ENCODE measurements at regions not wholly inside any gene's neighbourhood (a gene's known extent, or its start where the extent isn't known, plus 50 kb on each side); places are given as distances from the start of the nearest gene placed in this dataset.

DNA sequence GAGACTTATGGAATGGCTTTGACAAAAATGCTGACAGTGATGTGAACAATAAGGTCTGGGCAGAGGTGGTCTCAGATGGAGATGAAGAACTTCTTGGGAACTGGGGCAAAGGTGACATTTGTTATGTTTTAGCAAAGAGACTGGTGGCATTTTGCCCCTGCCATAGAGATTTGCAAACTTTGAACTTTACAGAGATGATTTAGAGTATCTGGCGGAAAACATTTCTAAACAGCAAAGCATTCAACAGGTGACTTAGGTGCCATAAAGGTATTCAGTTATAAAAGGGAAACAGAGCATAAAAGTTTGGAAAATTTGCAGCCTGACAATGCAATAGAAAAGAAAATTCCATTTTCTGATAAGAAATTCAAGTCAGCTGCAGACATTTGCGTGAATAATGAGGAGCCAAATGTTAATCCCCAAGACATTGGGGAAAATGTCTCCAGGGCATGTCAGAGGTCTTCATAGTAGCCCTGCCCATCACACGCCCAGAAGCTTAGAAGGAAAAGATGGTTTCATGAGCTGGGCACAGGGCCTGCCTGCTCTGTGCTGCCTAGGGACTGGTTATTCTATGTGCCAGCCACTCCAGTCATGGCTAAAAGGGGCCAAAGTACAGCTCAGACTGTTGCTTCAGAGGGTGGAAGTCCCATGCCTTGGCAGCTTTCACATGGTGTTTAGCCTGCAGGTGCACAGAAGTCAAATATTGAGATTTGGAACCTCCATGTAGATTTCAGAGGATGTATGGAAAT is 782.2 kb downstream of the TRAM1L1 start:
- ChIA-PET POLR2A (no interaction called here), CTCF (interaction anchor here (0.6 kb wide), 1 partner anchor 143 kb away, joined by 4 read pairs; no protein-coding TSS in a partner anchor)
- Histone ChIP-seq H3K4me1 (ENCODE audit: control insufficient read depth, insufficient read depth, low read length) (no peaks in the 10 kb centered on the region), H3K36me3 (ENCODE audit: control insufficient read depth in 2 of 2, insufficient read depth in 1 of 2, low read length in 2 of 2) (no peaks in the 10 kb centered on the region), H3K4me3 (ENCODE audit: low read depth, low read length) (no peak overlapping the region), H3K27ac (ENCODE audit: extremely low read depth, low read depth, low read length) (no peak overlapping the region), H3K9me3 (ENCODE audit: control insufficient read depth, insufficient read depth, low read depth, low read length) (no peaks in the 10 kb centered on the region)
- 0 out of 2 replicates have a peak, but pooled peaks have one; percentile 17 for TF ChIP-seq SCRT2 (tag by site-specific recombination; IDR thresholded peaks at IDR 0.05)
- TF ChIP-seq ZNF184 (tag by site-specific recombination; IDR thresholded peaks at IDR 0.05): no peak
- TF ChIP-seq ZNF544 (tag by site-specific recombination; IDR thresholded peaks at IDR 0.05): no peak
- no peak for TF ChIP-seq ZBTB1 (tag by site-specific recombination; IDR thresholded peaks at IDR 0.05)
- TF ChIP-seq, protein P1, sequence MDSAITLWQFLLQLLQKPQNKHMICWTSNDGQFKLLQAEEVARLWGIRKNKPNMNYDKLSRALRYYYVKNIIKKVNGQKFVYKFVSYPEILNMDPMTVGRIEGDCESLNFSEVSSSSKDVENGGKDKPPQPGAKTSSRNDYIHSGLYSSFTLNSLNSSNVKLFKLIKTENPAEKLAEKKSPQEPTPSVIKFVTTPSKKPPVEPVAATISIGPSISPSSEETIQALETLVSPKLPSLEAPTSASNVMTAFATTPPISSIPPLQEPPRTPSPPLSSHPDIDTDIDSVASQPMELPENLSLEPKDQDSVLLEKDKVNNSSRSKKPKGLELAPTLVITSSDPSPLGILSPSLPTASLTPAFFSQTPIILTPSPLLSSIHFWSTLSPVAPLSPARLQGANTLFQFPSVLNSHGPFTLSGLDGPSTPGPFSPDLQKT (IDR thresholded peaks at IDR 0.05; ENCODE audit: borderline replicate concordance, low read depth, low read length): no peak
- TF ChIP-seq ZNF214 (tag by site-specific recombination; IDR thresholded peaks at IDR 0.05; ENCODE audit: borderline replicate concordance): no peak
- no peak for TF ChIP-seq FEZF1 (tag by site-specific recombination; IDR thresholded peaks at IDR 0.05)
- TF ChIP-seq ZNF610 (tag by site-specific recombination; IDR thresholded peaks at IDR 0.05; ENCODE audit: borderline replicate concordance): no peak

GRCh38 chr4:116275006-116275405 is 810.4 kb downstream of the TRAM1L1 start:
- CTCF ChIA-PET: no interaction called here

More at GRCh38 chr4:116275006-116275405, 810.4 kb downstream of the TRAM1L1 start:
- Histone ChIP-seq H3K9me3 (ENCODE audit: control insufficient read depth, insufficient read depth, low read depth, low read length) (no peaks in the 10 kb centered on the region), H3K4me3 (ENCODE audit: low read depth, low read length) (no peak overlapping the region), H3K4me1 (ENCODE audit: control insufficient read depth, insufficient read depth, low read length) (no peaks in the 10 kb centered on the region), H3K27ac (ENCODE audit: extremely low read depth, low read depth, low read length) (no peak overlapping the region), H3K36me3 (ENCODE audit: control insufficient read depth in 2 of 2, insufficient read depth in 1 of 2, low read length in 2 of 2) (no peaks in the 10 kb centered on the region)
- POLR2A ChIA-PET: no interaction called here
- TF ChIP-seq ZNF394 (tag by site-specific recombination; IDR thresholded peaks at IDR 0.05; ENCODE audit: borderline replicate concordance) (no peak), ZNF513 (tag by site-specific recombination; IDR thresholded peaks at IDR 0.05) (no peak), INSM2 (tag by site-specific recombination; IDR thresholded peaks at IDR 0.05) (no peak)
- TF ChIP-seq, protein P2, sequence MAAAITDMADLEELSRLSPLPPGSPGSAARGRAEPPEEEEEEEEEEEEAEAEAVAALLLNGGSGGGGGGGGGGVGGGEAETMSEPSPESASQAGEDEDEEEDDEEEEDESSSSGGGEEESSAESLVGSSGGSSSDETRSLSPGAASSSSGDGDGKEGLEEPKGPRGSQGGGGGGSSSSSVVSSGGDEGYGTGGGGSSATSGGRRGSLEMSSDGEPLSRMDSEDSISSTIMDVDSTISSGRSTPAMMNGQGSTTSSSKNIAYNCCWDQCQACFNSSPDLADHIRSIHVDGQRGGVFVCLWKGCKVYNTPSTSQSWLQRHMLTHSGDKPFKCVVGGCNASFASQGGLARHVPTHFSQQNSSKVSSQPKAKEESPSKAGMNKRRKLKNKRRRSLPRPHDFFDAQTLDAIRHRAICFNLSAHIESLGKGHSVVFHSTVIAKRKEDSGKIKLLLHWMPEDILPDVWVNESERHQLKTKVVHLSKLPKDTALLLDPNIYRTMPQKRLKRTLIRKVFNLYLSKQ (tag by site-specific recombination; IDR thresholded peaks at IDR 0.05; ENCODE audit: borderline replicate concordance): no peak
- TF ChIP-seq, protein P3, sequence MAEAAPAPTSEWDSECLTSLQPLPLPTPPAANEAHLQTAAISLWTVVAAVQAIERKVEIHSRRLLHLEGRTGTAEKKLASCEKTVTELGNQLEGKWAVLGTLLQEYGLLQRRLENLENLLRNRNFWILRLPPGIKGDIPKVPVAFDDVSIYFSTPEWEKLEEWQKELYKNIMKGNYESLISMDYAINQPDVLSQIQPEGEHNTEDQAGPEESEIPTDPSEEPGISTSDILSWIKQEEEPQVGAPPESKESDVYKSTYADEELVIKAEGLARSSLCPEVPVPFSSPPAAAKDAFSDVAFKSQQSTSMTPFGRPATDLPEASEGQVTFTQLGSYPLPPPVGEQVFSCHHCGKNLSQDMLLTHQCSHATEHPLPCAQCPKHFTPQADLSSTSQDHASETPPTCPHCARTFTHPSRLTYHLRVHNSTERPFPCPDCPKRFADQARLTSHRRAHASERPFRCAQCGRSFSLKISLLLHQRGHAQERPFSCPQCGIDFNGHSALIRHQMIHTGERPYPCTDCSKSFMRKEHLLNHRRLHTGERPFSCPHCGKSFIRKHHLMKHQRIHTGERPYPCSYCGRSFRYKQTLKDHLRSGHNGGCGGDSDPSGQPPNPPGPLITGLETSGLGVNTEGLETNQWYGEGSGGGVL (tag by site-specific recombination; IDR thresholded peaks at IDR 0.05): no peak
